Thyroid gland (tissue), 4 donors: ENCODE measurements at regions not wholly inside any gene's neighbourhood (a gene's known extent, or its start where the extent isn't known, plus 50 kb on each side); places are given as distances from the start of the nearest gene placed in this dataset.

Source experiments
- POLR2A ChIP-seq, 2 donors: fragments of 450-650 bp; IDR thresholded peaks; one replicate each; pipeline ENCODE4 v1.6.1; 2017; ENCODE audit warnings: antibody characterized with exemption in 2 of 2, mild to moderate bottlenecking in 2 of 2, moderate library complexity in 1 of 2
- TF ChIP-seq, protein P1 (sequence below), 6 experiments: fragments of 200-600 bp in 3 of 6; fragments of 450-650 bp in 3 of 6; sonication (generic) in 3 of 6; IDR thresholded peaks; one replicate each; pipeline ENCODE4 v1.5.1; 2016 to 2019; ENCODE audit warnings: antibody characterized with exemption in 6 of 6, mild to moderate bottlenecking in 2 of 6, inconsistent platforms in 1 of 6, moderate library complexity in 1 of 6

DNA sequence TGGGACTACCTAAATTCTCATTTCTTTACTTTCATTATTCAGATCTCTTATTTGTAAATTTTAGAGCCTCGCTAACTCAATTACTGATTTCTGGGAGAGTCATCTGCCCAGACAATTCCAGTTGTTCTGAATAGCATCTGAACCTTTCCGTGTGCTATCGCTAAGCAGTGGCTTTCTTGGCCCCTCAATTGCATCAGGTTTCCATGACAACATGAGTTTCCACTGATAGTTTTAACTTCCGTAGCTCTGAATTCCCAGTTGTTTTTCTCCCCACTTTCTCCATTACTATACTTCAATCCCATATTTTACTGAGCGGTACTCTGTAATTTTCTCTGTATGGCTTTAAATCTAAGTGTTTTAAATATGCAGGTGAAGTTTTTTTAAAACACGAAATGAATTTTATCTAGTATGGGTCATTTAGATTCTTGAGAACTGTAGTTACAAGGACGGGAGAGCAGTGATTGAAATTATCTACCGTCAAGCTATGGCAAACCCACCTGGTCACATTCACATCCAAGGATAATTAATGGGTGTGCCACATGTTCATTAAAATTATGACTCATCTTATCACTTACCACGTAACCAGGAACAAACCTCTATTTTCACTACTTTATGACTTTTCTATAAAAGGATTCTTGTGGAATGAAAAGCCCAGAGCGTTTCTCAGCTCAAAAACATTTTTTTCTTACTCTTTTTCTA, 223.5 kb upstream of the PCSK5 start:
- TF ChIP-seq, protein P1, sequence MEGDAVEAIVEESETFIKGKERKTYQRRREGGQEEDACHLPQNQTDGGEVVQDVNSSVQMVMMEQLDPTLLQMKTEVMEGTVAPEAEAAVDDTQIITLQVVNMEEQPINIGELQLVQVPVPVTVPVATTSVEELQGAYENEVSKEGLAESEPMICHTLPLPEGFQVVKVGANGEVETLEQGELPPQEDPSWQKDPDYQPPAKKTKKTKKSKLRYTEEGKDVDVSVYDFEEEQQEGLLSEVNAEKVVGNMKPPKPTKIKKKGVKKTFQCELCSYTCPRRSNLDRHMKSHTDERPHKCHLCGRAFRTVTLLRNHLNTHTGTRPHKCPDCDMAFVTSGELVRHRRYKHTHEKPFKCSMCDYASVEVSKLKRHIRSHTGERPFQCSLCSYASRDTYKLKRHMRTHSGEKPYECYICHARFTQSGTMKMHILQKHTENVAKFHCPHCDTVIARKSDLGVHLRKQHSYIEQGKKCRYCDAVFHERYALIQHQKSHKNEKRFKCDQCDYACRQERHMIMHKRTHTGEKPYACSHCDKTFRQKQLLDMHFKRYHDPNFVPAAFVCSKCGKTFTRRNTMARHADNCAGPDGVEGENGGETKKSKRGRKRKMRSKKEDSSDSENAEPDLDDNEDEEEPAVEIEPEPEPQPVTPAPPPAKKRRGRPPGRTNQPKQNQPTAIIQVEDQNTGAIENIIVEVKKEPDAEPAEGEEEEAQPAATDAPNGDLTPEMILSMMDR (IDR thresholded peaks at IDR 0.05) = no peak
- no peak for TF ChIP-seq POLR2A (IDR thresholded peaks at IDR 0.05)
